GM12878 (cell line): ENCODE measurements at regions not wholly inside any gene's neighbourhood (a gene's known extent, or its start where the extent isn't known, plus 50 kb on each side); places are given as distances from the start of the nearest gene placed in this dataset.

Experiments used
- ATAC-seq: fragments of 200-7000 bp; cut with Tn5 transposase; 3 replicates; pipeline ENCODE4 v1.9.1; 2020; ENCODE audit warnings: mild to moderate bottlenecking, moderate library complexity
- BruUV-seq: library from RNA; stranded (reverse); fragments of 400-500 nt; replicated peaks from 2 replicates; lab custom pipeline; 2021; lab: Mats Ljungman, UMichigan
- CTCF ChIA-PET: fragments of 300-600 bp; sonication (Branson Sonifier 250); formaldehyde crosslinking; extraction: SDS; loops from one replicate; lab custom pipeline; 2021; ENCODE audit warnings: inconsistent platforms; lab: Yijun Ruan, JAX
- POLR2A ChIA-PET: fragments of 350-600 bp; formaldehyde crosslinking; extraction: SDS; loops from one replicate; lab custom pipeline; 2021; ENCODE audit warnings: inconsistent platforms; lab: Charles Lee
- RAD21 ChIA-PET: fragments of 300-600 bp; sonication (Branson Sonifier 250); formaldehyde crosslinking; loops from one replicate; lab custom pipeline; 2023; ENCODE audit warnings: antibody characterized with exemption; ENCODE audit not compliant: unreplicated experiment; lab: Charles Lee
- SMC1A ChIA-PET: fragments of 300-600 bp; sonication (Branson Sonifier 250); formaldehyde crosslinking; loops from one replicate; lab custom pipeline; 2023; ENCODE audit not compliant: unreplicated experiment, uncharacterized antibody; lab: Charles Lee
- DNase-seq: peaks from one replicate; pipeline ENCODE4 v3.0.0-alpha.2; 2011; ENCODE audit warnings: low read depth, low spot score
- FAIRE-seq: peaks from 3 replicates; lab custom pipeline; 2011; peaks lifted over from hg19 to GRCh38; lab: Jason Lieb, UNC
- H2AFZ ChIP-seq: 2 replicates; pipeline ENCODE4 v1.6.0; 2011; ENCODE audit warnings: low read depth, low read length, control low read depth; ENCODE audit not compliant: control insufficient read depth
- H3K27ac ChIP-seq: 2 replicates; pipeline ENCODE4 v1.5.1; 2011; ENCODE audit warnings: control low read depth; ENCODE audit not compliant: control insufficient read depth, insufficient read depth
- H3K27me3 ChIP-seq, 2 experiments: replicated peaks in 1 of 2; 2 replicates each; pipeline versions ENCODE4 v1.6.0 to v1.6.1; 2011; ENCODE audit warnings: low read length in 1 of 2; ENCODE audit not compliant: control insufficient read depth in 2 of 2, insufficient read depth in 2 of 2
- H3K36me3 ChIP-seq, 2 experiments: 2 replicates each; pipeline ENCODE4 v1.5.1; 2011; ENCODE audit warnings: low read length in 1 of 2; ENCODE audit not compliant: control insufficient read depth in 2 of 2, insufficient read depth in 2 of 2
- H3K4me1 ChIP-seq: 2 replicates; pipeline ENCODE4 v1.6.1; 2011; ENCODE audit warnings: mild to moderate bottlenecking, low read length, moderate library complexity, mixed read lengths; ENCODE audit not compliant: control insufficient read depth, insufficient read depth
- H3K4me2 ChIP-seq: 2 replicates; pipeline ENCODE4 v1.6.0; 2011; ENCODE audit warnings: control low read depth; ENCODE audit not compliant: control insufficient read depth, insufficient read depth
- H3K4me3 ChIP-seq: fragments of 200-600 bp; sonication (generic); 2 replicates; pipeline ENCODE4 v1.5.1; 2016
- H3K79me2 ChIP-seq: 2 replicates; pipeline ENCODE4 v1.6.0; 2011; ENCODE audit warnings: low read length; ENCODE audit not compliant: control insufficient read depth, insufficient read depth
- H3K9ac ChIP-seq: 2 replicates; pipeline ENCODE4 v1.8.0; 2011; ENCODE audit warnings: low read length, control low read depth, mixed read lengths; ENCODE audit not compliant: control insufficient read depth, insufficient read depth
- H3K9me3 ChIP-seq: replicated peaks from 3 replicates; pipeline ENCODE4 v1.5.1; 2011; ENCODE audit warnings: mild to moderate bottlenecking, low read length; ENCODE audit not compliant: control insufficient read depth, insufficient read depth
- H4K20me1 ChIP-seq: 2 replicates; pipeline ENCODE4 v1.6.0; 2011; ENCODE audit not compliant: control insufficient read depth, insufficient read depth
- BACH1 ChIP-seq: fragments of 450-650 bp; IDR thresholded peaks from 2 replicates; pipeline ENCODE4 v1.6.1; 2017; ENCODE audit warnings: mild to moderate bottlenecking, borderline replicate concordance
- FOXM1 ChIP-seq: IDR thresholded peaks from 2 replicates; pipeline ENCODE4 v1.6.1; 2012; ENCODE audit warnings: low read depth, mild to moderate bottlenecking, inconsistent platforms, low read length, moderate library complexity
- HDAC6 ChIP-seq: fragments of 200-600 bp; sonication (generic); IDR thresholded peaks from one replicate; pipeline ENCODE4 v1.8.0; 2017; ENCODE audit warnings: antibody characterized with exemption; ENCODE audit not compliant: unreplicated experiment
- KDM1A ChIP-seq: fragments of 200-600 bp; sonication (generic); IDR thresholded peaks from 2 replicates; pipeline ENCODE4 v1.6.1; 2016; ENCODE audit warnings: borderline replicate concordance
- NR2C2 ChIP-seq: IDR thresholded peaks from 2 replicates; pipeline ENCODE4 v1.6.1; 2011; ENCODE audit warnings: borderline replicate concordance, low read depth; ENCODE audit not compliant: control insufficient read depth, insufficient read length
- SIX5 ChIP-seq: IDR thresholded peaks from 2 replicates; pipeline ENCODE4 v1.6.1; 2011; ENCODE audit warnings: mild to moderate bottlenecking, low read depth, low read length, moderate library complexity; ENCODE audit not compliant: severe bottlenecking
- SKIL ChIP-seq: fragments of 450-650 bp; IDR thresholded peaks from 2 replicates; pipeline ENCODE4 v1.6.1; 2017; ENCODE audit warnings: mild to moderate bottlenecking, low read depth, inconsistent platforms; ENCODE audit not compliant: poor library complexity, severe bottlenecking
- TCF12 ChIP-seq: IDR thresholded peaks from 2 replicates; pipeline ENCODE4 v1.6.1; 2011; ENCODE audit warnings: low read depth, mild to moderate bottlenecking, low read length
- ZBED1 ChIP-seq: IDR thresholded peaks from 2 replicates; pipeline ENCODE4 v1.6.1; 2016; ENCODE audit warnings: borderline replicate concordance
- ZNF24 ChIP-seq: fragments of 450-650 bp; IDR thresholded peaks from 2 replicates; pipeline ENCODE4 v1.6.1; 2017; ENCODE audit warnings: antibody characterized with exemption, mild to moderate bottlenecking
- ZNF384 ChIP-seq: IDR thresholded peaks from 2 replicates; pipeline ENCODE4 v1.6.1; 2012; ENCODE audit warnings: low read depth, mild to moderate bottlenecking, low read length, improper control_type of control experiment, borderline replicate concordance
- WGBS: methylation state at CpG from one replicate; pipeline ENCODE4 v1.1.6; 2016; ENCODE audit warnings: low lambda C conversion rate; ENCODE audit not compliant: insufficient replicate concordance, insufficient coverage; ENCODE audit errors: missing lambda C conversion rate; 5-methylcytosine and 5-hydroxymethylcytosine counted together
- in situ Hi-C: fragments of 300-500 bp; cut with MboI; formaldehyde crosslinking; loops from 9 replicates; pipeline ENCODE4 v1.14.3; 2018; ENCODE audit warnings: mixed read lengths
- intact Hi-C: fragments of 100-400 bp; cut with micrococcal nuclease; formaldehyde crosslinking; loops from one replicate; pipeline ENCODE4 v1.14.2; 2022; ENCODE audit not compliant: unreplicated experiment
- TF ChIP-seq, protein P1 (sequence below): fragments of 450-650 bp; formaldehyde crosslinking; IDR thresholded peaks from 2 replicates; pipeline ENCODE4 v1.4.0; 2022; ENCODE audit warnings: mild to moderate bottlenecking, moderate library complexity
- TF ChIP-seq, protein P2 (sequence below): fragments of 450-650 bp; IDR thresholded peaks from 2 replicates; pipeline ENCODE4 v1.6.1; 2016; ENCODE audit warnings: mild to moderate bottlenecking

GRCh38 chr6:143578054-143578453 is 66.5 kb upstream of the FUCA2 start:
- no peak for ATAC-seq
- ChIA-PET POLR2A (no interaction called here), CTCF (interaction anchor here (0.8 to 5.5 kb wide), 6 partner anchors 8 to 512 kb away, joined by 3 to 62 read pairs (median 6); no protein-coding TSS in a partner anchor), SMC1A (interaction anchor here (0.6 to 3.4 kb wide), 6 partner anchors 17 to 1635 kb away, joined by 3 to 51 read pairs (median 4); no protein-coding TSS in a partner anchor), RAD21 (interaction anchor here (0.7 to 1.0 kb wide), 3 partner anchors 362 to 512 kb away, joined by 3 to 4 read pairs (median 3); no protein-coding TSS in a partner anchor)
- in situ Hi-C loops: loop anchor here (5.0 kb wide), 2 partner anchors 434 to 639 kb away; no protein-coding TSS in a partner anchor
- no peak overlapping the region for H3K4me3 ChIP-seq
- H3K9ac ChIP-seq: no peak overlapping the region
- H3K36me3 ChIP-seq: no peaks in the 10 kb centered on the region
- no peak overlapping the region for H2AFZ ChIP-seq
- TF ChIP-seq TCF12 (no peak), KDM1A (no peak), SIX5 (no peak), FOXM1 (no peak), NR2C2 (no peak), ZBED1 (no peak), BACH1 (no peak), HDAC6 (no peak), SKIL (no peak), ZNF384 (no peak), ZNF24 (no peak)
- TF ChIP-seq, protein P1, sequence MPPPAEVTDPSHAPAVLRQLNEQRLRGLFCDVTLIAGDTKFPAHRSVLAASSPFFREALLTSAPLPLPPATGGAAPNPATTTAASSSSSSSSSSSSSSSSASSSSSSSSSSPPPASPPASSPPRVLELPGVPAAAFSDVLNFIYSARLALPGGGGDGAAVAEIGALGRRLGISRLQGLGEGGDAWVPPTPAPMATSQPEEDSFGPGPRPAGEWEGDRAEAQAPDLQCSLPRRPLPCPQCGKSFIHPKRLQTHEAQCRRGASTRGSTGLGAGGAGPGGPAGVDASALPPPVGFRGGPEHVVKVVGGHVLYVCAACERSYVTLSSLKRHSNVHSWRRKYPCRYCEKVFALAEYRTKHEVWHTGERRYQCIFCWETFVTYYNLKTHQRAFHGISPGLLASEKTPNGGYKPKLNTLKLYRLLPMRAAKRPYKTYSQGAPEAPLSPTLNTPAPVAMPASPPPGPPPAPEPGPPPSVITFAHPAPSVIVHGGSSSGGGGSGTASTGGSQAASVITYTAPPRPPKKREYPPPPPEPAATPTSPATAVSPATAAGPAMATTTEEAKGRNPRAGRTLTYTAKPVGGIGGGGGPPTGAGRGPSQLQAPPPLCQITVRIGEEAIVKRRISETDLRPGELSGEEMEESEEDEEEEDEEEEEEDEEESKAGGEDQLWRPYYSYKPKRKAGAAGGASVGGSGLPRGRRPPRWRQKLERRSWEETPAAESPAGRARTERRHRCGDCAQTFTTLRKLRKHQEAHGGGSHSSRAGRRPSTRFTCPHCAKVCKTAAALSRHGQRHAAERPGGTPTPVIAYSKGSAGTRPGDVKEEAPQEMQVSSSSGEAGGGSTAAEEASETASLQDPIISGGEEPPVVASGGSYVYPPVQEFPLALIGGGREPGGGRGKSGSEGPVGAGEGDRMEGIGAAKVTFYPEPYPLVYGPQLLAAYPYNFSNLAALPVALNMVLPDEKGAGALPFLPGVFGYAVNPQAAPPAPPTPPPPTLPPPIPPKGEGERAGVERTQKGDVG (CRISPR knock-in tag): no peak
- TF ChIP-seq, protein P2, sequence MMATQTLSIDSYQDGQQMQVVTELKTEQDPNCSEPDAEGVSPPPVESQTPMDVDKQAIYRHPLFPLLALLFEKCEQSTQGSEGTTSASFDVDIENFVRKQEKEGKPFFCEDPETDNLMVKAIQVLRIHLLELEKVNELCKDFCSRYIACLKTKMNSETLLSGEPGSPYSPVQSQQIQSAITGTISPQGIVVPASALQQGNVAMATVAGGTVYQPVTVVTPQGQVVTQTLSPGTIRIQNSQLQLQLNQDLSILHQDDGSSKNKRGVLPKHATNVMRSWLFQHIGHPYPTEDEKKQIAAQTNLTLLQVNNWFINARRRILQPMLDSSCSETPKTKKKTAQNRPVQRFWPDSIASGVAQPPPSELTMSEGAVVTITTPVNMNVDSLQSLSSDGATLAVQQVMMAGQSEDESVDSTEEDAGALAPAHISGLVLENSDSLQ: no peak
- no peaks in the 10 kb centered on the region for H3K4me1 ChIP-seq
- BruUV-seq: no TSS peak
- H3K79me2 ChIP-seq: no peaks in the 10 kb centered on the region
- no peak overlapping the region for H3K4me2 ChIP-seq
- WGBS: 4% methylated on average over 2 of the region's 2 CpGs
- intact Hi-C loops: loop anchor here (5.0 to 10.0 kb wide), 3 partner anchors 264 to 1103 kb away; partner anchors contain the start of gene LTV1
- DNase-seq: no peak
- no peak overlapping the region for H3K27ac ChIP-seq
- peaks cover 2% of the 10 kb centered on the region; the same call in 2 of the 3 replicates for H3K9me3 ChIP-seq
- no peak for FAIRE-seq
- H4K20me1 ChIP-seq: no peaks in the 10 kb centered on the region
- no peaks in the 10 kb centered on the region; a peak in 2 of 4 replicates for H3K27me3 ChIP-seq
